HCT116 (cell line): ENCODE measurements at regions not wholly inside any gene's neighbourhood (a gene's known extent, or its start where the extent isn't known, plus 50 kb on each side); places are given as distances from the start of the nearest gene placed in this dataset.

Experiments
- ATAC-seq: fragments of 200-7000 bp; cut with Tn5 transposase; 2 replicates; pipeline ENCODE4 v1.9.1; 2020; ENCODE audit warnings: mild to moderate bottlenecking, moderate library complexity
- BruUV-seq: library from RNA; stranded (reverse); fragments of 400-500 nt; replicated peaks from 2 replicates; lab custom pipeline; 2021; lab: Mats Ljungman, UMichigan
- CTCF ChIA-PET: fragments of 300-600 bp; sonication (Branson Sonifier 250); formaldehyde crosslinking; loops from one replicate; lab custom pipeline; 2021; ENCODE audit warnings: antibody characterized with exemption; lab: Charles Lee
- POLR2A ChIA-PET: fragments of 300-600, 350-600 bp; sonication (Branson Sonifier 250); formaldehyde crosslinking; loops from one replicate; lab custom pipeline; 2021; ENCODE audit warnings: antibody characterized with exemption; lab: Charles Lee
- RAD21 ChIA-PET, 2 experiments: fragments of 300-600 bp; sonication (Branson Sonifier 250); formaldehyde crosslinking; loops; one replicate each; lab custom pipeline; 2023; ENCODE audit warnings: low total read pairs in 2 of 2; ENCODE audit not compliant: uncharacterized antibody in 2 of 2, unreplicated experiment in 2 of 2, low non-redundant PET in 1 of 2; lab: Charles Lee
- DNase-seq: peaks from one replicate; pipeline ENCODE4 v3.0.0-alpha.2; 2010; ENCODE audit warnings: low read depth, low spot score
- H2AFZ ChIP-seq: fragments of 200-600 bp; shearing (Covaris generic), sonication (generic); 2 replicates; pipeline ENCODE4 v1.6.1; 2017; ENCODE audit warnings: low read depth, mixed run types, mixed read lengths, antibody characterized with exemption, low read length; ENCODE audit not compliant: poor library complexity, severe bottlenecking
- H3K27ac ChIP-seq: 2 replicates; pipeline ENCODE4 v1.5.1; 2012; ENCODE audit warnings: low read depth, low read length
- H3K27me3 ChIP-seq: fragments of 200-600 bp; sonication (generic); 2 replicates; pipeline ENCODE4 v1.6.1; 2016; ENCODE audit warnings: mixed run types, low read length, mixed read lengths; ENCODE audit not compliant: insufficient read depth
- H3K36me3 ChIP-seq, 2 experiments: fragments of 200-500 bp in 1 of 2; fragments of 200-600 bp in 1 of 2; sonication (Bioruptor generic) in 1 of 2; sonication (generic) in 1 of 2; 2 replicates each; pipeline versions ENCODE4 v1.5.1 to v1.6.1; 2014 to 2016; ENCODE audit warnings: low read length in 2 of 2, inconsistent platforms in 1 of 2, mixed read lengths in 1 of 2, mixed run types in 1 of 2; ENCODE audit not compliant: insufficient read depth in 2 of 2, control insufficient read depth in 1 of 2
- H3K4me1 ChIP-seq, 2 experiments: fragments of 200-600 bp in 1 of 2; sonication (generic) in 1 of 2; 2 replicates each; pipeline versions ENCODE4 v1.5.1 to v1.6.1; 2012 to 2017; ENCODE audit warnings: low read length in 2 of 2, inconsistent platforms in 1 of 2, mild to moderate bottlenecking in 1 of 2, mixed read lengths in 1 of 2, mixed run types in 1 of 2, moderate library complexity in 1 of 2; ENCODE audit not compliant: insufficient read depth in 2 of 2, control insufficient read depth in 1 of 2
- H3K4me2 ChIP-seq: fragments of 200-600 bp; sonication (generic); 2 replicates; pipeline ENCODE4 v1.6.1; 2017; ENCODE audit warnings: mixed run types, low read length, mixed read lengths
- H3K4me3 ChIP-seq, 2 experiments: fragments of 200-600 bp in 1 of 2; sonication (generic) in 1 of 2; replicated peaks in 1 of 2; 2 replicates each; pipeline ENCODE4 v1.5.1; 2011 to 2016; ENCODE audit warnings: low read length in 2 of 2, control low read depth in 1 of 2, low read depth in 1 of 2, mild to moderate bottlenecking in 1 of 2, mixed read lengths in 1 of 2, mixed run types in 1 of 2
- H3K79me2 ChIP-seq: fragments of 200-600 bp; sonication (generic); 2 replicates; pipeline ENCODE4 v1.6.1; 2017; ENCODE audit warnings: mild to moderate bottlenecking, mixed run types, low read length, moderate library complexity, mixed read lengths; ENCODE audit not compliant: insufficient read depth
- H3K9ac ChIP-seq: fragments of 200-600 bp; sonication (generic); 2 replicates; pipeline ENCODE4 v1.6.1; 2016; ENCODE audit warnings: low read length, mixed read lengths
- H3K9me2 ChIP-seq: fragments of 200-600 bp; sonication (generic), shearing (Covaris generic); 2 replicates; pipeline ENCODE4 v1.6.1; 2017; ENCODE audit warnings: mixed run types, mild to moderate bottlenecking, moderate library complexity; ENCODE audit not compliant: insufficient read depth
- H3K9me3 ChIP-seq, 2 experiments: fragments of 200-500 bp in 1 of 2; fragments of 200-600 bp in 1 of 2; sonication (Bioruptor generic) in 1 of 2; sonication (generic) in 1 of 2; 2 replicates each; pipeline ENCODE4 v1.6.1; 2014 to 2017; ENCODE audit warnings: low read length in 2 of 2, mixed read lengths in 2 of 2, inconsistent platforms in 1 of 2, low read depth in 1 of 2, mild to moderate bottlenecking in 1 of 2, mixed run types in 1 of 2, moderate library complexity in 1 of 2; ENCODE audit not compliant: control insufficient read depth in 1 of 2, insufficient read depth in 1 of 2
- H4K20me1 ChIP-seq: fragments of 200-600 bp; sonication (generic), shearing (Covaris generic); 2 replicates; pipeline ENCODE4 v1.6.1; 2017; ENCODE audit warnings: mixed run types, mild to moderate bottlenecking, moderate library complexity; ENCODE audit not compliant: insufficient read depth
- CEBPB ChIP-seq: IDR thresholded peaks from 2 replicates; pipeline ENCODE4 v1.6.1; 2012; ENCODE audit warnings: low read depth
- CTCF ChIP-seq, 3 experiments: fragments of 200-600 bp in 1 of 3; sonication (generic) in 1 of 3; IDR thresholded peaks in 2 of 3; conservative IDR thresholded peaks in 1 of 3; 2 replicates each; pipeline ENCODE4 v1.5.1; 2012 to 2017; ENCODE audit warnings: low read depth in 2 of 3, low read length in 2 of 3, antibody characterized with exemption in 1 of 3, borderline replicate concordance in 1 of 3, control low read depth in 1 of 3, mild to moderate bottlenecking in 1 of 3, mixed read lengths in 1 of 3, mixed run types in 1 of 3, moderate library complexity in 1 of 3; ENCODE audit not compliant: insufficient read depth in 1 of 3
- ELF1 ChIP-seq: IDR thresholded peaks from 2 replicates; pipeline ENCODE4 v1.6.1; 2012; ENCODE audit warnings: low read depth, borderline replicate concordance
- MAX ChIP-seq: IDR thresholded peaks from 2 replicates; pipeline ENCODE4 v1.6.1; 2012
- POLR2AphosphoS5 ChIP-seq: IDR thresholded peaks from 2 replicates; pipeline ENCODE4 v1.6.1; 2011; ENCODE audit warnings: mild to moderate bottlenecking, low read depth, low read length, moderate library complexity
- RAD21 ChIP-seq: IDR thresholded peaks from 2 replicates; pipeline ENCODE4 v1.6.1; 2012; ENCODE audit warnings: low read depth, mild to moderate bottlenecking
- SP1 ChIP-seq: IDR thresholded peaks from 2 replicates; pipeline ENCODE4 v1.6.1; 2012; ENCODE audit warnings: low read depth
- YY1 ChIP-seq: IDR thresholded peaks from 2 replicates; pipeline ENCODE4 v1.6.1; 2011; ENCODE audit warnings: low read length, low read depth, moderate library complexity, mild to moderate bottlenecking; ENCODE audit not compliant: insufficient replicate concordance; ENCODE audit errors: extremely low read depth
- ZBTB33 ChIP-seq: IDR thresholded peaks from 2 replicates; pipeline ENCODE4 v1.6.1; 2011; ENCODE audit warnings: mild to moderate bottlenecking, low read length, moderate library complexity; ENCODE audit not compliant: insufficient replicate concordance; ENCODE audit errors: extremely low read depth
- intact Hi-C: fragments of 100-400 bp; cut with micrococcal nuclease; formaldehyde crosslinking; loops from 2 replicates; pipeline ENCODE4 v1.10.0; 2022

- intact Hi-C loops: no loop called here
- no peak overlapping the region for H2AFZ ChIP-seq
- H3K4me2 ChIP-seq: no peak overlapping the region
- ChIA-PET CTCF (no interaction called here), POLR2A (no interaction called here), RAD21 (no interaction called here)
- DNase-seq (no peak), ATAC-seq (no peak)
- TF ChIP-seq YY1 (no peak), ZBTB33 (no peak), SP1 (no peak), POLR2AphosphoS5 (no peak), ELF1 (no peak), RAD21 (no peak), CEBPB (no peak), MAX (no peak), CTCF (IDR thresholded peaks at IDR 0.05 in 2 of 3, conservative IDR thresholded peaks at IDR 0.05 in 1 of 3; ENCODE audit: borderline replicate concordance in 1 of 3, insufficient read depth in 1 of 3, low read depth in 2 of 3, low read length in 2 of 3) (no peak)
- no peak overlapping the region for H3K27ac ChIP-seq
- no peak overlapping the region for H3K9ac ChIP-seq
- no peaks in the 10 kb centered on the region for H3K79me2 ChIP-seq
- no TSS peak for BruUV-seq
- H3K9me2 ChIP-seq: no peaks in the 10 kb centered on the region
- H3K9me3 ChIP-seq: no peaks in the 10 kb centered on the region
- H3K4me1 ChIP-seq: no peaks in the 10 kb centered on the region
- H3K4me3 ChIP-seq: no peak overlapping the region
- H3K36me3 ChIP-seq: no peaks in the 10 kb centered on the region
- no peaks in the 10 kb centered on the region for H4K20me1 ChIP-seq
- no peaks in the 10 kb centered on the region for H3K27me3 ChIP-seq
Measured at GRCh38 chr9:89234205-89235067, 55.8 kb upstream of the SHC3 start.
